ENCODE measurements at regions not wholly inside any gene's neighbourhood (a gene's known extent, or its start where the extent isn't known, plus 50 kb on each side); places are given as distances from the start of the nearest gene placed in this dataset.

- TF ChIP-seq RAD21 (IDR thresholded peaks at IDR 0.05; ENCODE audit: insufficient read depth, low read depth, low read length) = no peak
- no peak for TF ChIP-seq FOXM1 (IDR thresholded peaks at IDR 0.05; ENCODE audit: low read depth, low read length)
- TF ChIP-seq EZH2 (IDR thresholded peaks at IDR 0.05; ENCODE audit: borderline replicate concordance, control insufficient read depth, low read depth, low read length) = no peak
- no peak for TF ChIP-seq POU2F2 (IDR thresholded peaks at IDR 0.05; ENCODE audit: borderline replicate concordance, low read depth, low read length)
- TF ChIP-seq POLR2A (IDR thresholded peaks at IDR 0.05; ENCODE audit: low read depth, low read length) = no peak
- no peak for TF ChIP-seq REST (IDR thresholded peaks at IDR 0.05; ENCODE audit: low read depth, low read length)
- no peak for TF ChIP-seq MYB (IDR thresholded peaks at IDR 0.05; ENCODE audit: borderline replicate concordance, low read depth, low read length)
- TF ChIP-seq E2F4 (IDR thresholded peaks at IDR 0.05; ENCODE audit: low read depth, low read length) = no peak
- no peak for TF ChIP-seq CTCF (IDR thresholded peaks at IDR 0.05 in 2 of 3, conservative IDR thresholded peaks at IDR 0.05 in 1 of 3; ENCODE audit: control insufficient read depth in 2 of 3, extremely low read depth in 1 of 3, insufficient read depth in 1 of 3, low read depth in 3 of 3, low read length in 3 of 3)
- no peak for TF ChIP-seq BCLAF1 (IDR thresholded peaks at IDR 0.05)
- TF ChIP-seq ZNF24 (IDR thresholded peaks at IDR 0.05) = no peak
These were observed 262.2 kb downstream of the WDR11 start for GRCh38 chr10:121113385-121113696.

All from GM12878 (cell line).